GM21381 (cell line): ENCODE measurements at regions not wholly inside any gene's neighbourhood (a gene's known extent, or its start where the extent isn't known, plus 50 kb on each side); places are given as distances from the start of the nearest gene placed in this dataset.
"Not testable (repeated sequence)": the region's sequence is repeated elsewhere in the genome, so short reads cannot be mapped to it uniquely, and the experiment has no call there.

Experiments
- ATAC-seq: cut with Tn5 transposase; IDR thresholded peaks from one replicate; pipeline ENCODE4 v1.9.1; 2021; ENCODE audit warnings: mild to moderate bottlenecking, moderate library complexity; ENCODE audit not compliant: unreplicated experiment

GRCh38 chr13:42396901-42397655, 125.1 kb downstream of the AKAP11 start:
- ATAC-seq, result no peak

- no peak for ATAC-seq
Observed at GRCh38 chr13:42398533-42398932, 126.6 kb downstream of the AKAP11 start.

- ATAC-seq, result no peak
Observed at GRCh38 chr13:42400188-42400833, 128.4 kb downstream of the AKAP11 start.

GRCh38 chr13:42401376-42401775, 129.4 kb downstream of the AKAP11 start:
- ATAC-seq, result no peak

GRCh38 chr13:42405665-42406390, 133.9 kb downstream of the AKAP11 start:
- ATAC-seq, result peak; percentile 69

GRCh38 chr13:42409075-42409474, 137.1 kb downstream of the AKAP11 start:
- no peak for ATAC-seq

GRCh38 chr13:42409551-42409950, 137.6 kb downstream of the AKAP11 start:
- no peak for ATAC-seq

GRCh38 chr13:42412812-42413483, 141.0 kb downstream of the AKAP11 start:
- no peak for ATAC-seq

- ATAC-seq, result no peak
Observed at GRCh38 chr13:42413484-42413815, 141.5 kb downstream of the AKAP11 start.

- ATAC-seq, result no peak
Observed at GRCh38 chr13:42417626-42418025, 145.7 kb downstream of the AKAP11 start.

- no peak for ATAC-seq
Observed at GRCh38 chr13:42418184-42418583, 146.2 kb downstream of the AKAP11 start.

- peak; percentile 89 for ATAC-seq
Observed at GRCh38 chr13:42420304-42420703, 148.4 kb downstream of the AKAP11 start.

GRCh38 chr13:42422681-42423080, 150.7 kb downstream of the AKAP11 start:
- no peak for ATAC-seq

GRCh38 chr13:42424182-42424581, 149.8 kb upstream of the TNFSF11 start:
- ATAC-seq, result no peak

GRCh38 chr13:42445354-42445753, 128.6 kb upstream of the TNFSF11 start:
- ATAC-seq, result no peak

GRCh38 chr13:42446597-42446996, 127.4 kb upstream of the TNFSF11 start:
- ATAC-seq, result not testable (repeated sequence)

- no peak for ATAC-seq
Observed at GRCh38 chr13:42453091-42453645, 120.8 kb upstream of the TNFSF11 start.

- no peak for ATAC-seq
Observed at GRCh38 chr13:42454749-42455148, 119.2 kb upstream of the TNFSF11 start.

GRCh38 chr13:42458193-42458592, 115.8 kb upstream of the TNFSF11 start:
- no peak for ATAC-seq

- no peak for ATAC-seq
Observed at GRCh38 chr13:42466123-42466522, 107.8 kb upstream of the TNFSF11 start.

- ATAC-seq, result no peak
Observed at GRCh38 chr13:42466609-42467008, 107.3 kb upstream of the TNFSF11 start.
